ENCODE measurements at regions not wholly inside any gene's neighbourhood (a gene's known extent, or its start where the extent isn't known, plus 50 kb on each side); places are given as distances from the start of the nearest gene placed in this dataset.

- TF ChIP-seq SIN3A (IDR thresholded peaks at IDR 0.05; ENCODE audit: borderline replicate concordance, insufficient read depth, low read length): no peak
- TF ChIP-seq TAF1 (IDR thresholded peaks at IDR 0.05; ENCODE audit: borderline replicate concordance, insufficient read depth, low read length): no peak
Measured at GRCh38 chr4:152112190-152112589, 351.4 kb upstream of the GATB start.

Data from PFSK-1 (cell line).